Keratinocyte (primary cell): ENCODE measurements at regions not wholly inside any gene's neighbourhood (a gene's known extent, or its start where the extent isn't known, plus 50 kb on each side); places are given as distances from the start of the nearest gene placed in this dataset.

Source experiments
- DNase-seq: peaks from one replicate; pipeline ENCODE4 v3.0.0-alpha.2; 2011; ENCODE audit warnings: low read depth, missing footprints, low spot score
- FAIRE-seq: peaks from 2 replicates; lab custom pipeline; 2011; peaks lifted over from hg19 to GRCh38; lab: Jason Lieb, UNC
- H2AFZ ChIP-seq: 2 replicates; pipeline ENCODE4 v1.6.0; 2012; ENCODE audit warnings: low read length, control low read depth, inconsistent platforms; ENCODE audit not compliant: control insufficient read depth
- H3K27ac ChIP-seq: 2 replicates; pipeline ENCODE4 v1.5.1; 2011; ENCODE audit warnings: low read length; ENCODE audit not compliant: control insufficient read depth, insufficient read depth
- H3K27me3 ChIP-seq: 3 replicates; pipeline ENCODE4 v1.6.0; 2011; ENCODE audit warnings: low read length; ENCODE audit not compliant: control insufficient read depth, insufficient read depth; ENCODE audit errors: extremely low read depth
- H3K36me3 ChIP-seq, 2 experiments: 2 replicates in 1 of 2; 3 replicates in 1 of 2; pipeline ENCODE4 v1.5.1; 2011; ENCODE audit warnings: low read length in 2 of 2, mild to moderate bottlenecking in 1 of 2; ENCODE audit not compliant: control insufficient read depth in 2 of 2, insufficient read depth in 2 of 2; ENCODE audit errors: extremely low read depth in 1 of 2
- H3K4me1 ChIP-seq: 3 replicates; pipeline ENCODE4 v1.5.1; 2011; ENCODE audit warnings: low read length; ENCODE audit not compliant: control insufficient read depth, insufficient read depth; ENCODE audit errors: extremely low read depth
- H3K4me2 ChIP-seq: 3 replicates; pipeline ENCODE4 v1.6.0; 2011; ENCODE audit warnings: low read depth, low read length; ENCODE audit not compliant: control insufficient read depth, insufficient read depth; ENCODE audit errors: extremely low read depth
- H3K4me3 ChIP-seq, 3 experiments: fragments of 200-600 bp in 1 of 3; sonication (generic) in 1 of 3; 2 replicates in 2 of 3; 3 replicates in 1 of 3; pipeline ENCODE4 v1.5.1; 2011 to 2016; ENCODE audit warnings: low read length in 3 of 3, mild to moderate bottlenecking in 3 of 3, control low read depth in 2 of 3, inconsistent platforms in 1 of 3, low read depth in 1 of 3, mixed read lengths in 1 of 3, mixed run types in 1 of 3, moderate library complexity in 1 of 3; ENCODE audit not compliant: control insufficient read depth in 2 of 3, insufficient read depth in 2 of 3; ENCODE audit errors: extremely low read depth in 1 of 3
- H3K79me2 ChIP-seq: 2 replicates; pipeline ENCODE4 v1.6.0; 2012; ENCODE audit warnings: low read length; ENCODE audit not compliant: control insufficient read depth, insufficient read depth
- H3K9ac ChIP-seq: 3 replicates; pipeline ENCODE4 v1.6.0; 2011; ENCODE audit warnings: low read length; ENCODE audit not compliant: control insufficient read depth, insufficient read depth; ENCODE audit errors: extremely low read depth
- H3K9me1 ChIP-seq: 3 replicates; pipeline ENCODE4 v1.6.0; 2011; ENCODE audit warnings: low read length; ENCODE audit not compliant: control insufficient read depth, insufficient read depth; ENCODE audit errors: extremely low read depth
- H3K9me3 ChIP-seq: 2 replicates; pipeline ENCODE4 v1.5.1; 2012; ENCODE audit warnings: low read depth, low read length; ENCODE audit not compliant: control insufficient read depth
- H4K20me1 ChIP-seq: 3 replicates; pipeline ENCODE4 v1.6.0; 2011; ENCODE audit warnings: low read length; ENCODE audit not compliant: control insufficient read depth, insufficient read depth; ENCODE audit errors: extremely low read depth
- EZH2 ChIP-seq: IDR thresholded peaks from one replicate; pipeline ENCODE4 v1.6.1; 2012; ENCODE audit warnings: inconsistent platforms, mild to moderate bottlenecking, low read length, moderate library complexity
- dilution Hi-C: fragments of 300-500 bp; cut with MboI; formaldehyde crosslinking; loops from one replicate; pipeline ENCODE4 v1.7.0; 2020; ENCODE audit warnings: low sequenced_read_pairs; ENCODE audit not compliant: extremely low pct_ligation_motif_present
- TF ChIP-seq, protein P1 (sequence below), 3 experiments: IDR thresholded peaks in 1 of 3; conservative IDR thresholded peaks in 1 of 3; optimal IDR thresholded peaks in 1 of 3; 2 replicates in 2 of 3; 3 replicates in 1 of 3; pipeline versions ENCODE3 to v1.5.1; 2011; ENCODE audit warnings: low read length in 3 of 3, mild to moderate bottlenecking in 3 of 3, moderate library complexity in 2 of 3, control low read depth in 1 of 3, inconsistent platforms in 1 of 3; ENCODE audit not compliant: insufficient read depth in 2 of 3; ENCODE audit errors: extremely low read depth in 1 of 3

DNA sequence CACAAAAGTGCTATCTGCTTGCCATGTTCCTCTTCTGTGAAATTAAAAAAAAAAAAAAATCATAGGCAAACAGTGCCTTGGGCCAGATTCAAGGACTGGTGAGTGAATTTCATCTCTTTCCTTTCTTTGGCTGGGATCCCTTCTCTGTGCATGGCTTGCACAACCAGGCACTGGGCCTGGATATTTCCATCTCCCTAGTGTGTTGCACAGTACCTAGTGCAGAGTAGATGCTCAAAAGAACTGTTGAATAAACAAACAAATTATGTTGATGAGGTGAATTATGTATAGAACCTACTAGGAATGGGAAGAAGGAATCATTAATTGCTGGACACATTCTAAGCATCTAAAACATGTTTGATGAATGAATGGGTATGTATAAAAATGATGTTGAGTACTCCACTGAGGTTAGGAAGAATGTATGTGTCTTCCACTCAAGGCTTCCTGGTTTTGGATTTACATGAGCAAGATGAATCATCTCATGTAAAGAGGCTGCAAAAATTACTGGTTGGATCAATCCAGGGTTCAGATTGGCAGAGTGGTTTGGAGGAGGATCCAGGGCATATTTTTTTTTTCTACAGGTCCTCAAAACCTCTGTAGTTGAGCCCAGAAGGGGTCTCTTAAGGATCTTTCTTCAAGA is 93.2 kb downstream of the EMP1 start:
- dilution Hi-C loops, result no loop called here
- no peaks in the 10 kb centered on the region for H3K79me2 ChIP-seq
- no peaks in the 10 kb centered on the region for H3K9me3 ChIP-seq
- H4K20me1 ChIP-seq, result no peaks in the 10 kb centered on the region
- H3K27me3 ChIP-seq, result no peaks in the 10 kb centered on the region
- no peaks in the 10 kb centered on the region for H3K36me3 ChIP-seq
- no peaks in the 10 kb centered on the region for H3K9me1 ChIP-seq
- no peak overlapping the region for H3K9ac ChIP-seq
- H3K4me2 ChIP-seq, result no peak overlapping the region
- TF ChIP-seq EZH2, result no peak
- TF ChIP-seq, protein P1, sequence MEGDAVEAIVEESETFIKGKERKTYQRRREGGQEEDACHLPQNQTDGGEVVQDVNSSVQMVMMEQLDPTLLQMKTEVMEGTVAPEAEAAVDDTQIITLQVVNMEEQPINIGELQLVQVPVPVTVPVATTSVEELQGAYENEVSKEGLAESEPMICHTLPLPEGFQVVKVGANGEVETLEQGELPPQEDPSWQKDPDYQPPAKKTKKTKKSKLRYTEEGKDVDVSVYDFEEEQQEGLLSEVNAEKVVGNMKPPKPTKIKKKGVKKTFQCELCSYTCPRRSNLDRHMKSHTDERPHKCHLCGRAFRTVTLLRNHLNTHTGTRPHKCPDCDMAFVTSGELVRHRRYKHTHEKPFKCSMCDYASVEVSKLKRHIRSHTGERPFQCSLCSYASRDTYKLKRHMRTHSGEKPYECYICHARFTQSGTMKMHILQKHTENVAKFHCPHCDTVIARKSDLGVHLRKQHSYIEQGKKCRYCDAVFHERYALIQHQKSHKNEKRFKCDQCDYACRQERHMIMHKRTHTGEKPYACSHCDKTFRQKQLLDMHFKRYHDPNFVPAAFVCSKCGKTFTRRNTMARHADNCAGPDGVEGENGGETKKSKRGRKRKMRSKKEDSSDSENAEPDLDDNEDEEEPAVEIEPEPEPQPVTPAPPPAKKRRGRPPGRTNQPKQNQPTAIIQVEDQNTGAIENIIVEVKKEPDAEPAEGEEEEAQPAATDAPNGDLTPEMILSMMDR (optimal IDR thresholded peaks at IDR 0.05 in 1 of 3, IDR thresholded peaks at IDR 0.05 in 1 of 3, conservative IDR thresholded peaks at IDR 0.05 in 1 of 3; ENCODE audit: extremely low read depth in 1 of 3, insufficient read depth in 2 of 3, low read length in 3 of 3), result no peak
- FAIRE-seq, result no peak
- no peak overlapping the region for H3K27ac ChIP-seq
- no peaks in the 10 kb centered on the region for H3K4me1 ChIP-seq
- no peak overlapping the region for H2AFZ ChIP-seq
- no peak for DNase-seq
- H3K4me3 ChIP-seq, result no peak overlapping the region

DNA sequence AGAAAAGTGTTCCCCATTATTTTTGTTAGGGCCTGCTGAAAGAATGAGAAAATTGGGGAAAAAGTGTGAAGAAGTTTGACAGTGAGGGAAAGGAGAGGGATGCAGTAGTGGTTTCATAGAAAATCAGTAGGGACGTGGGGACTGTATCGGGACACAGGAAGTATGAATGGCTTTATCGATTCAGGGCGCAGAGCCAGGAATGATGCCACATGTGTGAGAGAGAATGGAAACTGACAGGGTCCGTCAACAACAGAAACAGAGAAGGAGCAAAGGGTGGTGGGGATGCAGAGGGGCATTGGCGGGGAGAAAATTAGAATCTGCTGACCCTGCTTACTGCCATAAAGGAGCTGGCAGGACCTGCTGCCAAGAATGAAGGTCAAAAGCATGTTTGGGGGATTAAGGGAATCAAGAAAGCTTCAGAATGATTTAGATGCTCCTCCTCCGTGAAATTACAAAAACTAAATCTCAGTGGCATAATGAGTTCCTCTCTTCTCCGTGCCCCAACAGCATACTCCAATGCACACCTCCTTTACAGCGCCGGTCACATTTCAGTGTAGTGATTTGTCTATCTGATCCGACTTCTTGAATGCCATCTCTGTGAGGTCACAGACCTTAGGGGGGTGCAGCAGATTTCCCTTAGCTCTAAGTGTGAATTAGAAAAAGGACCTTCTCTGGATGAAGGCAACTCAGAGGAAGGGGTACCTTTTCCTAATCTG is 92.6 kb downstream of the EMP1 start:
- no peaks in the 10 kb centered on the region for H3K4me1 ChIP-seq
- no peaks in the 10 kb centered on the region for H3K36me3 ChIP-seq
- H3K4me2 ChIP-seq, result no peak overlapping the region
- H3K79me2 ChIP-seq, result no peaks in the 10 kb centered on the region
- H3K9ac ChIP-seq, result no peak overlapping the region
- no peak overlapping the region for H3K4me3 ChIP-seq
- no peak for DNase-seq
- H2AFZ ChIP-seq, result no peak overlapping the region
- dilution Hi-C loops, result no loop called here
- no peaks in the 10 kb centered on the region for H3K9me3 ChIP-seq
- no peaks in the 10 kb centered on the region for H4K20me1 ChIP-seq
- H3K9me1 ChIP-seq, result no peaks in the 10 kb centered on the region
- TF ChIP-seq, protein P1 (optimal IDR thresholded peaks at IDR 0.05 in 1 of 3, IDR thresholded peaks at IDR 0.05 in 1 of 3, conservative IDR thresholded peaks at IDR 0.05 in 1 of 3; ENCODE audit: extremely low read depth in 1 of 3, insufficient read depth in 2 of 3, low read length in 3 of 3), result no peak
- no peak for TF ChIP-seq EZH2
- H3K27ac ChIP-seq, result no peak overlapping the region
- H3K27me3 ChIP-seq, result no peaks in the 10 kb centered on the region
- FAIRE-seq, result no peak
